ENCODE measurements at regions not wholly inside any gene's neighbourhood (a gene's known extent, or its start where the extent isn't known, plus 50 kb on each side); places are given as distances from the start of the nearest gene placed in this dataset.

GRCh38 chr11:69391192-69392103, 90.0 kb upstream of the LINC01488 start:
- no peak for TF ChIP-seq YY1 (IDR thresholded peaks at IDR 0.05; ENCODE audit: insufficient read depth, insufficient read length)
- no peak for TF ChIP-seq ZNF274 (IDR thresholded peaks at IDR 0.05; ENCODE audit: low read depth, low read length)

Data from NT2/D1 (cell line).